ENCODE measurements at regions not wholly inside any gene's neighbourhood (a gene's known extent, or its start where the extent isn't known, plus 50 kb on each side); places are given as distances from the start of the nearest gene placed in this dataset.

- TF ChIP-seq, protein P1, sequence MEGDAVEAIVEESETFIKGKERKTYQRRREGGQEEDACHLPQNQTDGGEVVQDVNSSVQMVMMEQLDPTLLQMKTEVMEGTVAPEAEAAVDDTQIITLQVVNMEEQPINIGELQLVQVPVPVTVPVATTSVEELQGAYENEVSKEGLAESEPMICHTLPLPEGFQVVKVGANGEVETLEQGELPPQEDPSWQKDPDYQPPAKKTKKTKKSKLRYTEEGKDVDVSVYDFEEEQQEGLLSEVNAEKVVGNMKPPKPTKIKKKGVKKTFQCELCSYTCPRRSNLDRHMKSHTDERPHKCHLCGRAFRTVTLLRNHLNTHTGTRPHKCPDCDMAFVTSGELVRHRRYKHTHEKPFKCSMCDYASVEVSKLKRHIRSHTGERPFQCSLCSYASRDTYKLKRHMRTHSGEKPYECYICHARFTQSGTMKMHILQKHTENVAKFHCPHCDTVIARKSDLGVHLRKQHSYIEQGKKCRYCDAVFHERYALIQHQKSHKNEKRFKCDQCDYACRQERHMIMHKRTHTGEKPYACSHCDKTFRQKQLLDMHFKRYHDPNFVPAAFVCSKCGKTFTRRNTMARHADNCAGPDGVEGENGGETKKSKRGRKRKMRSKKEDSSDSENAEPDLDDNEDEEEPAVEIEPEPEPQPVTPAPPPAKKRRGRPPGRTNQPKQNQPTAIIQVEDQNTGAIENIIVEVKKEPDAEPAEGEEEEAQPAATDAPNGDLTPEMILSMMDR (IDR thresholded peaks at IDR 0.05; ENCODE audit: extremely low read depth in 1 of 2, insufficient read depth in 1 of 2, low read depth in 1 of 2, low read length in 2 of 2): no peak
- TF ChIP-seq POLR2A (IDR thresholded peaks at IDR 0.05; ENCODE audit: low read depth, low read length) (no peak), EZH2 (IDR thresholded peaks at IDR 0.05; ENCODE audit: borderline replicate concordance, low read depth, low read length, severe bottlenecking) (no peak)
These were observed 101.8 kb upstream of the LARP1 start for GRCh38 chr5:154653418-154653763.

Data from endothelial cell of umbilical vein (primary cell).